ENCODE measurements at regions not wholly inside any gene's neighbourhood (a gene's known extent, or its start where the extent isn't known, plus 50 kb on each side); places are given as distances from the start of the nearest gene placed in this dataset.

GRCh38 chr12:61137677-61138414 lies 1122.4 kb upstream of the USP15 start:
- TF ChIP-seq CTCF (optimal IDR thresholded peaks at IDR 0.05 in 1 of 3, IDR thresholded peaks at IDR 0.05 in 1 of 3, conservative IDR thresholded peaks at IDR 0.05 in 1 of 3; ENCODE audit: extremely low read depth in 1 of 3, insufficient read depth in 2 of 3, low read length in 3 of 3), result no peak
- TF ChIP-seq EZH2 (IDR thresholded peaks at IDR 0.05; ENCODE audit: low read length), result no peak
